GM18907 (cell line): ENCODE measurements at regions not wholly inside any gene's neighbourhood (a gene's known extent, or its start where the extent isn't known, plus 50 kb on each side); places are given as distances from the start of the nearest gene placed in this dataset.

ENCODE experiments used
- ATAC-seq: cut with Tn5 transposase; IDR thresholded peaks from one replicate; pipeline ENCODE4 v1.9.1; 2021; ENCODE audit warnings: mild to moderate bottlenecking, moderate library complexity; ENCODE audit not compliant: unreplicated experiment

GRCh38 chr12:126534495-126534894 lies 1469.3 kb downstream of the AACS start:
- ATAC-seq = no peak

GRCh38 chr12:126534942-126535341 lies 1469.7 kb downstream of the AACS start:
- ATAC-seq = no peak

- ATAC-seq = no peak
Measured at GRCh38 chr12:126535971-126536370, 1470.7 kb downstream of the AACS start.

GRCh38 chr12:126537961-126538530 lies 1472.8 kb downstream of the AACS start:
- ATAC-seq = no peak

- ATAC-seq = no peak
Measured at GRCh38 chr12:126538888-126539287, 1473.7 kb downstream of the AACS start.

GRCh38 chr12:126545411-126545810 lies 1480.2 kb downstream of the AACS start:
- no peak for ATAC-seq

GRCh38 chr12:126547905-126548304 lies 1482.7 kb downstream of the AACS start:
- ATAC-seq = no peak

- no peak for ATAC-seq
Measured at GRCh38 chr12:126551869-126552268, 1486.6 kb downstream of the AACS start.

- no peak for ATAC-seq
Measured at GRCh38 chr12:126554625-126555024, 1489.4 kb downstream of the AACS start.

GRCh38 chr12:126557659-126558058 lies 1492.4 kb downstream of the AACS start:
- ATAC-seq = no peak

- ATAC-seq = no peak
Measured at GRCh38 chr12:126558219-126558618, 1493.0 kb downstream of the AACS start.

GRCh38 chr12:126558810-126559209 lies 1493.6 kb downstream of the AACS start:
- ATAC-seq = no peak

- ATAC-seq = no peak
Measured at GRCh38 chr12:126567016-126567415, 1501.8 kb downstream of the AACS start.

- no peak for ATAC-seq
Measured at GRCh38 chr12:126569706-126570105, 1504.5 kb downstream of the AACS start.

- ATAC-seq = no peak
Measured at GRCh38 chr12:126570566-126570965, 1505.3 kb downstream of the AACS start.

GRCh38 chr12:126572170-126572569 lies 1506.9 kb downstream of the AACS start:
- no peak for ATAC-seq

- ATAC-seq = no peak
Measured at GRCh38 chr12:126581655-126582054, 1516.4 kb downstream of the AACS start.

GRCh38 chr12:126582231-126582630 lies 1517.0 kb downstream of the AACS start:
- no peak for ATAC-seq

- no peak for ATAC-seq
Measured at GRCh38 chr12:126588586-126589249, 1523.5 kb downstream of the AACS start.

- no peak for ATAC-seq
Measured at GRCh38 chr12:126591533-126591932, 1526.3 kb downstream of the AACS start.

GRCh38 chr12:126601184-126602170 lies 1536.2 kb downstream of the AACS start:
- no peak for ATAC-seq

GRCh38 chr12:126602612-126603011 lies 1537.4 kb downstream of the AACS start:
- no peak for ATAC-seq
